D721Med (cell line): ENCODE measurements at regions not wholly inside any gene's neighbourhood (a gene's known extent, or its start where the extent isn't known, plus 50 kb on each side); places are given as distances from the start of the nearest gene placed in this dataset.
"Not testable (repeated sequence)": the region's sequence is repeated elsewhere in the genome, so short reads cannot be mapped to it uniquely, and the experiment has no call there.

ENCODE experiments used
- DNase-seq: peaks from one replicate; pipeline ENCODE4 v3.0.0; 2011; ENCODE audit warnings: low spot score; ENCODE audit not compliant: insufficient read length
- FAIRE-seq: peaks from 2 replicates; lab custom pipeline; 2011; peaks lifted over from hg19 to GRCh38; lab: Jason Lieb, UNC
- TF ChIP-seq, protein P1 (sequence below): IDR thresholded peaks from 2 replicates; pipeline ENCODE4 v1.5.1; 2012; ENCODE audit warnings: mild to moderate bottlenecking, control low read depth; ENCODE audit not compliant: insufficient read depth; ENCODE audit errors: missing control alignments

DNA sequence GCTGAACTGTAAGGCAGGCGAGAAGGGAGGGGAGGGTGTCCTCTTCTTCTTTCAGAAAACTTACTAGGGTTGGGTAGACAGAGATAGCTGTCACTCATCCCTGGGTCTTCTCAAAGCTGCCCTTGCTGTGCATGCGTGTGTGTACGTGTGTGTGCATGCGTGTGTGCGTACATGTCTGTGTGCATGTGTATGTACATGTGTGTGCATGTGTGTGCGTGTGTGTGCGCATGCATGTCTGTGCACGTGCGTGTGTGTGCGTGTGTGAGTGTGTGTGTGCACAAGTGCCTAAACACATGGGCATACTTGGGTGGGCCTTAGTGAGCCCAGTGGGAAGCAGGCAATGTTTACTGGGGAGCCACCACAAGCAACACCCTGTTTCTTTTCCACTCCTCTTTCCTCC, 154.8 kb upstream of the TNRC6C start:
- TF ChIP-seq, protein P1, sequence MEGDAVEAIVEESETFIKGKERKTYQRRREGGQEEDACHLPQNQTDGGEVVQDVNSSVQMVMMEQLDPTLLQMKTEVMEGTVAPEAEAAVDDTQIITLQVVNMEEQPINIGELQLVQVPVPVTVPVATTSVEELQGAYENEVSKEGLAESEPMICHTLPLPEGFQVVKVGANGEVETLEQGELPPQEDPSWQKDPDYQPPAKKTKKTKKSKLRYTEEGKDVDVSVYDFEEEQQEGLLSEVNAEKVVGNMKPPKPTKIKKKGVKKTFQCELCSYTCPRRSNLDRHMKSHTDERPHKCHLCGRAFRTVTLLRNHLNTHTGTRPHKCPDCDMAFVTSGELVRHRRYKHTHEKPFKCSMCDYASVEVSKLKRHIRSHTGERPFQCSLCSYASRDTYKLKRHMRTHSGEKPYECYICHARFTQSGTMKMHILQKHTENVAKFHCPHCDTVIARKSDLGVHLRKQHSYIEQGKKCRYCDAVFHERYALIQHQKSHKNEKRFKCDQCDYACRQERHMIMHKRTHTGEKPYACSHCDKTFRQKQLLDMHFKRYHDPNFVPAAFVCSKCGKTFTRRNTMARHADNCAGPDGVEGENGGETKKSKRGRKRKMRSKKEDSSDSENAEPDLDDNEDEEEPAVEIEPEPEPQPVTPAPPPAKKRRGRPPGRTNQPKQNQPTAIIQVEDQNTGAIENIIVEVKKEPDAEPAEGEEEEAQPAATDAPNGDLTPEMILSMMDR: no peak
- no peak for FAIRE-seq
- DNase-seq: no peak

DNA sequence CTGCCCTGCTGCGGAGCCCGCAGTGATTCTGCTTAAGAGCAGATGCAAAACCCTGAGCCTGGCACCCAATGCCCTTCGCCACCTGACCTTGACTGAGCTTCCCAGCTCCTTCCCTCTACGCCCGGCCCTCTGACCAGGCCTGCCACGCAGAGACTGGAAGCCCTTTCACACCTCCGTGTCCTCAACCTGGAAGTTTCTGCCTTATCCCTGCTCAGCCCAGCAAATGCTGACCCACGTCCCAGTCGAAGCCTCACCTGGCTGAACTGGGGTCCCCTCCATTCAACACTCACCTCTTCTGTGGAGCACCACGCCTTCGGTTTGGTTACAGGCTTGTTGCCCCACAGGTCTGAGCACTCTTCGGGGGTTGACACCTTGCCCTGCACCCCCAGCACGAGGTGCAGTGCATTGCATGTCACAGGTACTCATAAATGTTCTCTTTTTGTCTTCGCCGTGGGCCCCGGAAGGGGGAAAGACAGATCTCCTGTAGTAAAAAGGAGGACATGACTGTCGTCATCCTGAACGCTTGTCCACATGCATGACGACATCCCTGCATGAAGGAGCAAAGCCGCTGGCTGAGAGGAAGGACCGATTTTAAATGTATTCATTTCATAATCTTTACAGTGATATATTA, 153.6 kb upstream of the TNRC6C start:
- TF ChIP-seq, protein P1: no peak
- no peak for FAIRE-seq
- DNase-seq: no peak

DNA sequence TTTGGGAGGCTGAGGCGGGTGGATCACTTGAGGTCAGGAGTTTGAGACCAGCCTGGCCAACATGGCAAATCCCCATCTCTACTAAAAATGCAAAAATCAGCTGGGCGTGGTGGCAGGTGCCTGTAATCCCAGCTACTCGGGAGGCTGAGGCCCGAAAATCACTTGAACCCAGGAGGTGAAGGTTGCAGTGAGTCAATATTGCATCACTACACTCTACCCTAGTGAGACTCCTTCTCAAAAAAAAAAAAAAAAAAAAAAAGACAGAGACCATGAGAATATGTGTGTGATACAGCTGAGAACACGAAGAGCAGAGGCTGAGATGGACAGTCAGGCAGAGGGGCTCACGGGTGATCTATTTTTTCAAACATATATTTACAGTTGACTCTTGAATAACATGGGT, 152.5 kb upstream of the TNRC6C start:
- DNase-seq, FAIRE-seq: not testable (repeated sequence)

DNA sequence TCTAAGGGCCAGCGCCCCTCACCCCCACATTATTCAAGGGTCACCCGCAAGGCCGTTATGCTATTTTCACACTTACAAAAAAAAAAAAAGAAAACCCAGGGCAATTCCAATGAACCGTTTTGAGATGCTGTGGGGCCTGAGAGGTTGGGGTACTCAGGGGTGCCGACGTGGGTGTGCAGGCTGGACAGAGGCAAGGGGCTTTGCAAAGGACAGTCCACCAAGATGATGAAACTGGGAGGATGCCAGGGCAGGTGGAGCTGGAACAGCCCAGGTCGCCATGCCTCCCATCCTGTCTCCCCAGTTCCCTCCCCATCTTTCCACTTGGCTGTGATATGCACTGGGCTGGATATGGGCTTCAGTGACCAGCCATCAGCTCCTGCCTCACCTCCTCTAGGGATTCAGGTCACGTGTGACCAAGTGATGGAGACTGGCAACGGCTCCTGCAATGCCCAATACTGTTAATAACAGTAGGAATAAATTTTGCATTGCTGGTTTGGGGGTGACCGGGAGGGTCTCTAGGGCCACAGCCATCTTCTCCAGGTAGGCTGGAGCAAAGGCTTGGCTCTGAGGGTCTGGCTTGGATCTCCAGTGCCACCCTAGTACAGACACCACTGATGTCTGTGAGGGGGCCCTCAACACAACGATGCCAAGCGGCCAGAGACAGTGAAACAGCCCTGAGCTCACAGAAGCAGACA, 151.3 kb upstream of the TNRC6C start:
- TF ChIP-seq, protein P1: no peak
- FAIRE-seq: no peak
- DNase-seq: no peak

DNA sequence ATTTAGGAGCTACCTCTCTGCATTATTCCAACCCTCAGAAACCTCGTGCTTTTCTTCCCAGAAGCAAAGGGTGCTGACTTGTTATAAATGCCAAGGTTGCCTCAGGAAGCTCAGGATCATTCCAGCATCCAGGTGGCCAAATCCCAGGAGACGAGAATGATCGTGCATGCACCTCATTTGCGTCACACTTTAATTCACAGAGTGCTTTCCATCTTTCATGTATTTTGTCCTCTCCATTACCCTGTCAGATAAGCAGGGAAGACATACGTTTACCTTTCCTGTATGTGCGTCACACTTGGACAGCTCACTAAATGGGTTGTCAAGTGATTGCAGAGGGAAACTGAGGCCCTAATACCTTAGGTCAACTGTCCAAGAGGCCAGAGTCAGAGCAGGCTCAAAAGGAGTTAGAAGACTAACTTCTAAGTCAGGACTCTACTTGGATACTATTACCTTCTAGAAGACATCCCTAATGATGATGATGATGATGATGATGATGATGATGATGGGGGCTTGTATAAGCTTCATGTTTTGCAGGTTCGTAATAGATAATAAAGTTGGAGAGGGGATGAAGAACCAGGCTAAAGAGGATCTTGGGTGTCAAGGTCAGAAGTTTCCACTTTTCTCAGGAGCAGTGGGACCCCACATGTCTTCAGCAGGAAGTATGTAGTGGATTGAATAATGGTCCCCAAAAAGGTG, 150.6 kb upstream of the TNRC6C start:
- DNase-seq (no peak), FAIRE-seq (no peak)
- TF ChIP-seq, protein P1: no peak

DNA sequence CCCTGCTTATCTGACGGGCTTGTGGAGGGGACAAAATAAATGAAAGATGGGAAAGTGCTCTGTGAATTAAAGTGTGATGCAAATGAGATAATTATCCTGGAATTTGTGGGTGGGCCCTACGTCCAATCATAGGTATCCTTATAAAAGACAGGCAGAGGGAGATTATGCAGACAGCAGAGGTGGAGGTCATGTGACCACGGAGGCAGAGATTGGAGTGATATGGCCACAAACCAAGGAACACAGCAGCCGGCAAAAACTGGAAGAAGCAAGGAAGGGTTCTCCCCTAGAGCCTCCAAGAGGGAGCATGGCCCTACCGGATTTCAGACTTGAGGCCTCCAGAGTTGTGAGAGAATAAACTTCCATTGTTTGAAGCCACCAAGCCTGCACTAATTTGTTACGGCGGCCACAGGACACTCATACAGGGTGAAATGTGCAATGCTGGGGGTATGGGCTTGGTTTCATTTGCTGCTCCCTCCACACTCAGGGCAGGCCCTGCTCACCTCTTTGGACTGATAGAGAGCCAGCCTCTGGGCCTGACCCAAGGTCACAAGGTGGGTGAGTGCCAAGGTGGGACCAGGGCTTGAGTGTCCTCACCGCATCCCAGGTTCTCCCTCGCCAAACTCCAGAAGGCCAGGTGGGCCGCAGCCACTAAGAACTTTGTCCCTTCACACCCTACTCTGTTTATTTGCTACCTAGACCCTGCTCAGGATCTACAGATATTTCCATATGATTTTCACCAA, 149.6 kb upstream of the TNRC6C start:
- no peak for FAIRE-seq

DNA sequence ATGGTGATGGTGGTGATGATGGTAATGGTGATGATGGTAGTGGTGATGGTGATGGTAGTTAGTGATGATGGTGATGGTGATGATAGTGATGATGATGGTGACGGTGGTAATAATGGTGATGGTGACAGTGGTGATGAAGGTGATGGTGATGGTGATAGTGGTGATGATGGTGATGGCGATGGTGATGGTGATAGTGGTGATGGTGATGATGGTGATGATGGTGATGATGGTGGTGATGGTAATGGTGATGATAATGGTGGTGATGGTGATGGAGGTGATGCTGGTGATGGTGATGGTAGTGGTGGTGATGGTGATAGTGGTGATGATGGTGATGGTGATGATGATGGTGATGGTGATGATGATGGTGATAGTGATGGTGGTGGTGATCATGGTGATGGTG, 148.7 kb upstream of the TNRC6C start:
- DNase-seq (no peak), FAIRE-seq (no peak)
- TF ChIP-seq, protein P1: no peak

More for the DNA sequence above, 149.6 kb upstream of the TNRC6C start:
- DNase-seq: no peak
- TF ChIP-seq, protein P1: no peak
